Ishikawa (cell line): ENCODE measurements at regions not wholly inside any gene's neighbourhood (a gene's known extent, or its start where the extent isn't known, plus 50 kb on each side); places are given as distances from the start of the nearest gene placed in this dataset.

Experiments
- CEBPB ChIP-seq: IDR thresholded peaks from 2 replicates; pipeline ENCODE4 v1.6.1; 2012
- CREB1 ChIP-seq: IDR thresholded peaks from 2 replicates; pipeline ENCODE4 v1.6.1; 2012; ENCODE audit warnings: low read depth
- EGR1 ChIP-seq: IDR thresholded peaks from 2 replicates; pipeline ENCODE4 v1.6.1; 2012
- EP300 ChIP-seq: IDR thresholded peaks from 2 replicates; pipeline ENCODE4 v1.6.1; 2012; ENCODE audit warnings: borderline replicate concordance
- MAX ChIP-seq: IDR thresholded peaks from 2 replicates; pipeline ENCODE4 v1.6.1; 2012
- NFIC ChIP-seq: IDR thresholded peaks from 2 replicates; pipeline ENCODE4 v1.6.1; 2012
- RAD21 ChIP-seq: IDR thresholded peaks from 2 replicates; pipeline ENCODE4 v1.6.1; 2012; ENCODE audit warnings: low read depth
- REST ChIP-seq: IDR thresholded peaks from 2 replicates; pipeline ENCODE4 v1.6.1; 2012; ENCODE audit warnings: low read depth, mild to moderate bottlenecking
- TAF1 ChIP-seq: IDR thresholded peaks from 2 replicates; pipeline ENCODE4 v1.6.1; 2012; ENCODE audit warnings: low read depth, mild to moderate bottlenecking
- TCF12 ChIP-seq: IDR thresholded peaks from 2 replicates; pipeline ENCODE4 v1.6.1; 2012; ENCODE audit warnings: low read depth
- TEAD4 ChIP-seq: IDR thresholded peaks from 2 replicates; pipeline ENCODE4 v1.6.1; 2012
- USF1 ChIP-seq: IDR thresholded peaks from 2 replicates; pipeline ENCODE4 v1.6.1; 2012
- ZBTB7A ChIP-seq: IDR thresholded peaks from 2 replicates; pipeline ENCODE4 v1.6.1; 2012; ENCODE audit warnings: low read depth

GRCh38 chr11:23976841-23977271, 520.0 kb upstream of the LUZP2 start:
- TF ChIP-seq TCF12: no peak
- no peak for TF ChIP-seq TAF1
- no peak for TF ChIP-seq TEAD4
- no peak for TF ChIP-seq MAX

- TF ChIP-seq REST (no peak), MAX (no peak), TAF1 (no peak), ZBTB7A (no peak)
Observed at GRCh38 chr11:23988381-23989006, 508.4 kb upstream of the LUZP2 start.

GRCh38 chr11:23990346-23991164, 506.3 kb upstream of the LUZP2 start:
- TF ChIP-seq EP300 (no peak), TCF12 (no peak), TEAD4 (no peak), ZBTB7A (no peak), CEBPB (no peak), REST (no peak), USF1 (no peak)

GRCh38 chr11:23991165-23991539, 505.7 kb upstream of the LUZP2 start:
- no peak for TF ChIP-seq ZBTB7A
- TF ChIP-seq RAD21: no peak
- no peak for TF ChIP-seq REST
- TF ChIP-seq EGR1: no peak

- TF ChIP-seq EGR1 (no peak), RAD21 (no peak), NFIC (no peak), CEBPB (no peak), CREB1 (no peak), ZBTB7A (no peak), REST (no peak), EP300 (no peak)
Observed at GRCh38 chr11:23995891-23996290, 501.0 kb upstream of the LUZP2 start.
